ENCODE measurements at regions not wholly inside any gene's neighbourhood (a gene's known extent, or its start where the extent isn't known, plus 50 kb on each side); places are given as distances from the start of the nearest gene placed in this dataset.

DNA sequence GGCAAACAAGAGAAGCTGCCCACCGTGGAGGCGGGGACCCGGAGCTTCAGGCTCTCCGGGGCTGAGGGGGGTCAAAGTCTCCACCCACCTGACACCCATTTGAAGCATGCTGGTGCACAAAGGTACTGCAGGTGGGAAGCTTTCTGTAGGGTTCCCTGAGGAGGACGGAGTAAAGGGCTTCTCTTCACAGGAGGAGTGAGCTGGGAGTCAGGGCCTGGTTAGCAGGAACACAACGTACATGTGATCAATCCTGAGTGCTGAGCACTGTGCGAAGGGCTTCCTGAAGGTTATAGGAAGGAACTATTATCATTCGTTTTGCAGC is 252.9 kb upstream of the RPL38 start:
- Histone ChIP-seq H3K27me3 (ENCODE audit: insufficient read depth, low read depth, severe bottlenecking) (no peaks in the 10 kb centered on the region), H3K9me3 (ENCODE audit: severe bottlenecking) (peaks cover 5% of the 10 kb centered on the region), H3K36me3 (no peaks in the 10 kb centered on the region), H3K27ac (no peak overlapping the region), H3K4me3 (ENCODE audit: low read depth, low read length) (no peak overlapping the region)
- TF ChIP-seq CTCF (IDR thresholded peaks at IDR 0.05; ENCODE audit: low read depth, low read length), result peak; percentile 26
- peak; percentile 59 for DNase-seq

DNA sequence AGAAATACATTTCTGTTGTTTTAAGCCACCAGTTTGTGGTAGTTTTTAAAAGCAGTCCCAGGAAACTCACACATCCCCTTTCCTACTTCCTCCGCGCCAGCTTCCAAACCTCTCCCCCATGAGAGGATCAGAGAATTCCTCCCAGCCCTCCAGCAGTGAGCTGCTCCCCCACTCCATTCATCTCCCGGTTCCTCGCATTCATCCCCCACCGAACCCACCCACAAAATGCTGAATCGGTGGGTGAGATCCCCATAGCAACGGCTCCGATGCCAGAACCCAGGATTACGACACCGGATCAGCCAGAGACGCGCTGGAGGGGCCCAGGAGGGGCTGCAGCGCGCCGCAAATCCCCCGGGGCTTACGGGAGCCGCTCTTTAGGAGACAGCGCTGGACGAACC is 251.4 kb upstream of the RPL38 start:
- Histone ChIP-seq H3K27me3 (ENCODE audit: insufficient read depth, low read depth, severe bottlenecking) (no peaks in the 10 kb centered on the region), H3K27ac (peak overlapping the region; percentile 87), H3K9me3 (ENCODE audit: severe bottlenecking) (peaks cover 5% of the 10 kb centered on the region), H3K4me3 (ENCODE audit: low read depth, low read length) (peak overlapping the region; percentile 55), H3K36me3 (no peaks in the 10 kb centered on the region)
- no peak for TF ChIP-seq CTCF (IDR thresholded peaks at IDR 0.05; ENCODE audit: low read depth, low read length)
- DNase-seq, result peak; percentile 93

DNA sequence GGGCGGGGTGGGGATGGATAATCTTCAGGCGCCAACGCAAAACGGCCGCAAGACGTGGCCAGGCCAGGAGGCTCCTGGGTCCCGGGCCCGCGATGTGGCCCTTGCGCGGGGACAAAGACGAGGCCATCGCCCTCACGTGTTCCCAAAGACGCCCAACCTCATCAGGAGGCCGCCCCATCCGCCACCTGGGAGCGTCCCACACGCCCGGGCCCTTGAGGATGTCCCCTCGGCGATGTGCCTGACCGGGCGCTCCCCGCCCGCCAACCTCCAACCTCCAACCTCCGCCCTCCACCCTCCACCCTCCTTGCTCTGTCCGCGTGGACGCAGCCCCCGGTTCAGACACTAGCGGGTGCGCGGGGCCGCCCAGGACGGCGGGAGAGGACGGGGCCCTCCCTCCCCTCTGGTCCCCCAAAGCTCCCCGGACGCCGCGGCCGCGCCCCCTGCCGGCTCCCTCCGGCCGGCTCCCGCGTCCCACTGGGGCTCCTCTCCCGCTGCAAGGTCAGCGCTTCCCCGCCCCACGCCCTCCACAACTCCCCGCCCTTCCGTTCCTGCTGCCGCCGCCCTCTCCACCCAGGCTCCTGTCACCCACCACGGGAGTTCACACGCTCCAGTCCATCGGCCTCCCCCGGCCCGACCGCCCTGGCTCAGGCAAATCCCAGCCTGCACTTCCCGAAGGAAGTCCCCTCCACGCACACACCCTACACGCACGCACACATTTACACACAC is 250.8 kb upstream of the RPL38 start:
- peak; percentile 95 for DNase-seq
- TF ChIP-seq CTCF (IDR thresholded peaks at IDR 0.05; ENCODE audit: low read depth, low read length), result peak; percentile 80
- H3K27me3 ChIP-seq (ENCODE audit: insufficient read depth, low read depth, severe bottlenecking), result no peaks in the 10 kb centered on the region
- H3K9me3 ChIP-seq (ENCODE audit: severe bottlenecking), result peaks cover 5% of the 10 kb centered on the region
- peak overlapping the region; percentile 55 for H3K4me3 ChIP-seq (ENCODE audit: low read depth, low read length)
- H3K36me3 ChIP-seq, result no peaks in the 10 kb centered on the region
- H3K27ac ChIP-seq, result peak overlapping the region; percentile 87

DNA sequence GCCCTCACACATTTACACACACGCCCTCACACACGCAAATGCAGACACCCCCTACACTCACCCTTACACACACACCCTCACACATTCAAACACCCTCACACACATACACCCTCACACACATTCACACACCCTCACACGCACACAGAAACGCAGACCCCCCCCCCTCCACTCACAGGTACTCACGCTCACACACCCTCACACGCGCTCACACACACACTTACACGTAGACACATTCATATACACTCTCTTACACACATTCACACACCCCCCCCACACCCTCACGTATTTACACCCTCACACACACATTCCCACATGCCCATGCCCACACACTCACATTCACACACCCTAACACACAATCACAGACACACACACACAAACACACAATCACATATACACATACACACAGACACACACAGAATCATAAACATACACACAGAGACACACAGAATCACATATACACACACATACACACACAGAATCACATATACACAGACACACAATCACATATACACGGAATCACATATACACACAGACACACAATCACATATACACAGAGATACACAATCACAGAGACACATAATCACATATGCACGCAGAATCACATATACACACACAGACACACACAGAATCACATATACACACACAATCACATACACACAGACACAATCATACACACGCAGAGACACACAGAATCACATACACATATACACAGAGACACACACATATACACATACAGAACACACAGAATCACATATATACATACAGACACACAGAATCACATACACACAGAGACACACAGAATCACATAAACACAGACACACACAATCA is 250.1 kb upstream of the RPL38 start:
- TF ChIP-seq CTCF (IDR thresholded peaks at IDR 0.05; ENCODE audit: low read depth, low read length), result no peak
- no peaks in the 10 kb centered on the region for H3K27me3 ChIP-seq (ENCODE audit: insufficient read depth, low read depth, severe bottlenecking)
- H3K9me3 ChIP-seq (ENCODE audit: severe bottlenecking), result no peaks in the 10 kb centered on the region
- peak overlapping the region; percentile 87 for H3K27ac ChIP-seq
- no peaks in the 10 kb centered on the region for H3K36me3 ChIP-seq
- H3K4me3 ChIP-seq (ENCODE audit: low read depth, low read length), result peak overlapping the region; percentile 55
- no peak for DNase-seq

- Histone ChIP-seq H3K4me3 (ENCODE audit: low read depth, low read length) (no peak overlapping the region), H3K27me3 (ENCODE audit: insufficient read depth, low read depth, severe bottlenecking) (no peaks in the 10 kb centered on the region), H3K27ac (no peak overlapping the region), H3K9me3 (ENCODE audit: severe bottlenecking) (peaks cover 5% of the 10 kb centered on the region), H3K36me3 (no peaks in the 10 kb centered on the region)
- DNase-seq, result no peak
- TF ChIP-seq CTCF (IDR thresholded peaks at IDR 0.05; ENCODE audit: low read depth, low read length), result no peak
Observed at GRCh38 chr17:73954951-73955350, 248.5 kb upstream of the RPL38 start.
